Activated CD4-positive, alpha-beta T cell treated with anti-CD3 and anti-CD28 coated beads, Interleukin-2, amount 50 U/mL, for 4 hours (primary cell): ENCODE measurements at regions not wholly inside any gene's neighbourhood (a gene's known extent, or its start where the extent isn't known, plus 50 kb on each side); places are given as distances from the start of the nearest gene placed in this dataset.

Source experiments
- DNase-seq, 2 experiments: peaks; one replicate each; pipeline ENCODE4 v3.0.0-alpha.2; 2020

DNA sequence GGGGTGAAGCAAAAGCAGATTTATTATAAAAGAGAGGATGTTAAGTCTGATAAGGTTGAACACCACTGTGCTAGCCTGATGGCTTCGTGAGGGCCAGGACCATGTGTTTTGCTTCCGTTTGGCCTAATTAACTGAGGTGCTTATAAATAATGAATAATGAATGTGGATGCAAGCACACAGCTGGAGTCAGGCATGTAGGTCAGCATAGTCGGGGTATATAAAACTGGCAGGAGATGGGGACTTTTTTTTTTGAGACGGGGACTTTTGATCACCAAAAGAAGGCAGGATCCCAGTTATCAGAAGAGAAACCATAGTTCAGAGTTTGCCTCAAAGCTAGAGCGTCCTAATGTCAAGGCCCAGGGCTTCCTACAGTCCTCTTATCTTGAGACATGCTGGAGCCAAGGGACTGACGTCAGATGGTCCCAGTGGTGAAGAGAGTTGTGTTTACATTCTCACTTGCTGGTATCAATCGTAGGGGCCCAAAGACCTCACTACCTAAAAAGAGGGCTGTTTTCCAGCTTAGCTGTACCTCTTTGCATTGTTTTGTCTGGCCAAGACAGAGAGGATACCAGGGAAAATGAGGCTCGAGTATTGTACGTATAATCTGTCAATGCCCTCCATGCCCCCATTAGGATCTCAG, 50.4 kb downstream of the RTL9 start:
- DNase-seq: no peak

DNA sequence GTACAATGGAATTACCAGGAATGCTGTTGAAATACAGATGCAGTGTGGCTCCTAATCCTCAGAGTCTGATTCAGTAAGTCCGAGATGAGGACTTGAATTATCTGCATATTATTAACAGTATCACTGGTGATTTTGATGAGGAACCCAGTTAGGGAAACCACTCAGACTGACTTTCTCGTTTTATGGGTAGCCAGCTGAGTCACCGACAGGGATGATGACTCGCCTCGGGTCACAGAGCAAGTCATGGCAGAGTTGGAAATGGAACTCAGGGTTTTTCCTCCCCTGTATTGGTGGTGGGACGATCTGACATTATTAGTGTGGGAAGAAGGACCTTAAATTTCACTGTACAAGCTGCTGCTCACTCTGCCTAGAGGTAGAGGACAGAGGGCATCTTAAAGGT, 51.3 kb downstream of the RTL9 start:
- peak in 1 of 2 experiments; percentile 0 for DNase-seq

DNA sequence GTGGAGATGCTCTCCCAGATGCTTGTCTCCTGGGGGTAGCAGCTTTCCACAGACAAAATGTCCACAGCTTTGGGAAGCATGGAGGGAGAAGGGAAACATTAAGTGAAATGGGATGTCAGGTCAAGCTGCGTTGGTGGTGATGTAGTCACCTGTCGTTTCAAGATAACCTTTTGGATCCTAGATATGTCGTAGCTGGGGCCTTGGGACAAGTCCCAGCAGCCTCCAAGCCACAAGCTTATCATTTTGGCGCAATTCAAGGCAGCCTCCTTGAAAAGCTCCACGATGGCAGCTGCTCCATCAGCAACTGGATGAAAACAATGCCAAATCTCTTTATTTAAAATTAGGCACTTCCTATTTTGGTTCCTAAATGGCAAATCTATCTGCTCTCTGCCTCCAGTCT, 52.0 kb downstream of the RTL9 start:
- DNase-seq: no peak

DNA sequence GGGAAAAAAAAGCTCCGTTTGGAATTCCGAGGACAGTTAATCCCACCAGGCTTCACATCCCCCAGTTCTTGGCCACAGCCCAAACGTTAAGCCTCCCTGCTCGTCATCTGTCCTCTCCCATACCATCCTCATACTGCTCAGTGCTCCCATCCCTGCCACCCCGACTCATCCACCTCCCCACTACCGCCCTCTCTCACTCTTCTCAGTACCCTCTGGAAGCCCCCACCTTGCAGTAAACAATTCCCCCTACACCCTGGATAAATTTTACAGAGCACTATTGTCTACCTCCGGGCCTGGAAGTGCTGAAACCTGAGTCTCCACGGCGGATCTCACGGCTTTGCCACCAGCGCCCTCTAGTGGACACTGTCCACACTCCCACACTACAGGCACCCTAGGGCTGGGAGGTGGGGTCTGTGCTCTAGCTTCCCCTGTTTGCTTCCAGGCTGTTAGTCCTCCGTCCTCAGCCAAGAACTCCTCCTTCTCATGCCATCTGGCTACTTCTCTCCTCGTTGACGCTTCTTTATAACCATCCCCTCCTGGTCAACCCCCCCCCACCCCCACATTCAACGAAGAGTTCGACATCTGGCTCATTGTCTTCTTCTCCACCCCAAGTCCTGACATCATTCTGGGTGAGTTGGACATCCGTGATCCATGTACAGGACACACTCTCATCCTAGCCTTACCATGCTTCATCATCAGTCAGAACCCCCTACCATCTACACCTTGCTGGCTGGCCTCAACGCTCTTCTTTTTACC, 54.5 kb downstream of the RTL9 start:
- DNase-seq: peak; percentile 53 to 54

DNA sequence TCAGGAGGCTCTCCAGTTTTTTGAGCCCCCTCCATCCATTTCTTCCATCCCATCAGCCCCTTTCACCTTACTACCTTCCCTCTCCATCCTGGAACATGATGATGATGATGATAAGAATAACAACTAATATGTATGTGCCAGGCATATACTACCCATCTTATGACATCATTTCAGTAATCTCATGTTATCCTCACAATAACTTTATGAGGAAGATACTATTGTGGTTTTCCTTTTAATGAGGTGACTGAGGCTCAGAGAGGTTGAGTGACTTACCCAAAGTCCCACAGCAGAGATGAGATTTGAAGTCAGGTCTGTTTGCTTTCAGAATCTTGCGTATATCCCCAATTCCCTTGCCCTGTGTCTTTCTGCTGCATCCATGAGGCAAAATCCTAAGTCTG, 55.1 kb downstream of the RTL9 start:
- DNase-seq: no peak

DNA sequence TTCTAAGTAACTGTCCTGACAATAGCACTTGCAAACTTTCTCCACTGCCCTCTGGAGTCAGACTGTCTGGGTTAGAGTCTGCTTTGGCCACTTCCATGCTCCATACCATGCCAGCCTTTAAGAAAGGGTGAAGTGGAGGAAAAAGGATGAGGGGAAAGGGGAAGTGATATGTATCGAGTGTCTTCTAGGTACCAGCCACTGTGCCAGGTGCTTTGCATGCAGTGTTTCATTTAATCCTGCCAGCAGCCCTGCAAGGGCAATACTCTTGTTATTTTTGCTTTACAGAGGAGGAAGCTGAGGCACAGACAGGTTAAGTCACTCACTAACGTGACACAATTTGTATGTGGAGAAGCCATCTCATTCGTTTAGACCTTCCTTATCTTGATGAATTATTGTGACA, 55.6 kb downstream of the RTL9 start:
- no peak for DNase-seq

DNA sequence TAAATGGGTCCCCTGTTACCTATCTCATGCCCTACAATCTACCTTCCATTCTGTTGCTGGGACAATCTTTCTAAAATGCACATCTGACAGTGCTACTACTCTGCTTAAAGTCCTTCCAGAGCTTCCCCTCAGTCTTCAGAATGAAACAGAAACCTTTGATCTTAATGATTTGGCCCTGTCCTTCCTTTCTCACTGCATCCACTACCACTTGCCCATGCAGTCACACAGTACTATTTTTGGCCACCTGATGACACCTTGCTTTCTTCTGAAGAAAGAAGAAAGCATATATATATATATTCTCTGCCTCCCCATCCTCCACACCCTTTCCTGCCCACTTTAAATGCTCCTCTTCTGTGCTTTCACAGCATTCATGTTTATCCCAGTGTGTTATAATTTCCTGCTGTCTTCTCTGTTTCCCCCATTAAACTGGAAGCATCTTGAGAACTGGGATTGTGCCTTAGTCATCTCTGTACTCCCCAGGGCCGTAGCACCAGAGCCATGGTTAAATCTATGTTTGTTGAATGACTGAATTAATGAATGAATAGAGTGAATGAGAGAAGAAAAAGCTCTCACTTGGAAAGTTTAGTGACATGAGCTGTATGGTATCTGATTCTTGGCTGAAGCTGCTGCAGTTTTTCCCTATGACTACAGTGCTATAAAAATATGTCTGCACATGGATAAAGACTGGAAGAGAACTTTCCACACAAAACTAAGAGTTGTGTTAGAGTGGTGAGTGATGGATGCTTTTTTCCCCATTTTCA, 56.2 kb downstream of the RTL9 start:
- DNase-seq: no peak

DNA sequence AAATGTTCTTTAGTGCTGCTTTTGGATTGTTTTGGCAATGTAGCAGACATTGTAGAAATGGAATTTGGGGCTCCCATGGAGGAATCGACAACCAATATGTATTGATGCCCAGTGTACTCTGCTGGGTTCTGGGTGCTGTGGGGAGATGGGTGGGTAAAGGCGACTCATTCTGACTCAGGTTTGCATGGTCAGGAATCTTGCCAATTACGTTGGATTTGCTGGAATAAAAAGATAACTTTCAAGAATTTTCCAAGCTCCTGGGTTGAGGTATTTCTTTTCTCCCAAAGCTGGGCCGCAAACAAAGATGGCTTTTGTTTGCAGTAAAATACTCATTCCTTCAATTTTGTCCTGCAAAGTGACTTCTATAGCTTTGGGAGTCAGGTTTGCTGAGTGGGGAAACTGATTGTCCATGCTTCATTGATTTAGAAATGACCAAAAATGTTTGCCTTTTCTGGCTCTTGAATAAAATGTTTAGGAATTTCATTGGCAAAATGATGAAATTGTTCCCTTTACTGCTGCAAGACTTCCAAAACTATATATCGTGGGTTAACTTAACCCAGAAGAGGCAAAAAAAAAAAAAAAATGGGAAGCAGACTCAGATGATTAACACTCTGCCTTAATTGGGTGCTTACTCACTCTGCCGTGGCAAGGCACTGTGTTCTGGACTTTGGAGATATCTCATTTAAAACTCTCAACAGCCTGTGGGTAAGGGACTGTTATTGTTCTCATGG, 57.0 kb downstream of the RTL9 start:
- no peak for DNase-seq

DNA sequence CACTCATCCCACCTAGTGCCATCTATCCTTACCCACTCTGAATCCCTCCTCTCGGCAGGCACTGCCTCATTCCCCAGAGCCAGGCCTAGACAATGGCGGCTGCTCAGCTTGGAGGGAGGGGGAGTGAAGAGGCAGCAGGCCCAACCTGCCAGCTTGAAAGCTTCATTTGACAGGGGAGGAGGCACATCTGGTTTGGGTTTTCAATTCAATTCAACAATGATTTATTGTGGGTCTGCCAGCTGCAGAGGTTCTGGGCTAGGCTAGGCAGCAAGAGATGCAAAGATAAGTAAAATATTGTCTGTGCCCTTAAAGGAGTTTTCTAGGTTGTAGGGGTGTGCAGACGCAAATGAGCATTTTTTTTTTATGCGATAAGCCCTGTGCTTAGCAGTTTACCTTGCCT, 58.5 kb downstream of the RTL9 start:
- no peak for DNase-seq

DNA sequence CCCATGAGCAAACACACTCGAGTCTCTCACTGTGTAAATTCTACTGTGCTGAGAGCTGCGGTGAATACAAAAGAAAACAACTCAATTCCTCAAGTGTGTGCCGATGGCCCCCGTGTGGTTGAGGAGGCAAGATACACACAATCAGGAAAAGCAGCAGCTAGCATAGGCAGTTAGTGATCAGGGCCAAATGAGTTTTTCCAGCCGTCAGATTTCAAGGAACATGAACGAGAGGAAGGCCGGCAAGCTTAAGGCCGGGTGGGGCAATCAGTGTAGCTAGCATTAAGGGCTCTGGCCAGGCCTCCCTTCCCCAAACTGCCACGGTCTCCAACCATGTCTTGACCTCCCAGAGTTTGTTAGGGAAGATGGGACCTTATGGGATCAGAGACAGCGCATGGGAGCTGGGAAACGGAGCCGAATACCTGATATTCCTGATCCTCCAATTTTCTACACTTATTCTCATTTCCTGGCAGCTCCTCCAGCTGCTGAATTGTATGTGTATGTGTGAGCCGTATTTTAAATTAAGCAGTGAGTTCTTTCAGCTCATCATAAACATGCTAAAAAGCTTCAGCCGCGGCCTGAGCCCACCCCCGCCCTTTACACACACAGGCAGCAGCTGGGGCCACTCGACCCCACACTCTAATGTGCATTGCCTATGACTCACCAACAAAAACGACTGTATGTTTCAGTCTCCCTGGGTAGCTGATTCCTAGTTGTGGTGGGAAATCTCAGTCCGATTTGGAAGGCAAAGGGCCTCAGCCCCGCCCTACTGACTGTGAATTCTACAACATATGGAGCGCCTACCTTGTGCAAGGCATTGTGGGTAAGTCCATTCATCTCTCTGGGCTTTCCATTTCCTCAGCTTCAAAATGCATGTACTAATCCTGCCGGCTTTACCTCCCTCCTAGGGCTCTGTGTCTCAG, 59.9 kb downstream of the RTL9 start:
- DNase-seq: no peak

DNA sequence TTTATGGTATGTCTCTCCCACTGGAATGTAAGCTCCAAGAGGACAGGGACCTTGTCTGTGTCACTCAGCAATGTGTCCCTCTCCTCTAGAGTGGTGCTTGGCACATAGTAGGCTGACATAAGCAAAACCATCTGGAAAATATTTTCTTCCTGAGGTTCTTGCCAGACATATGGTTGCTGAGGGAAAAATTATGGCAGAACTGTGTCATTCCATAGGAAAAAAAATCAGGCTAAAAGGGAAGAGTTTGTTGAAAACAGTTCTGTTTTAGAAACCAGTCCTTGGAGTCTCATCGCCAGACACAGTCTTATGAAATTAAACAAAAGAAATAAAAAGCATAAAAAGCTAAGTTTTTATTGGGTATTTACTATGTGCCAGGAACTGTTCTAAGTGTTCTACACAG, 60.9 kb downstream of the RTL9 start:
- DNase-seq: no peak

DNA sequence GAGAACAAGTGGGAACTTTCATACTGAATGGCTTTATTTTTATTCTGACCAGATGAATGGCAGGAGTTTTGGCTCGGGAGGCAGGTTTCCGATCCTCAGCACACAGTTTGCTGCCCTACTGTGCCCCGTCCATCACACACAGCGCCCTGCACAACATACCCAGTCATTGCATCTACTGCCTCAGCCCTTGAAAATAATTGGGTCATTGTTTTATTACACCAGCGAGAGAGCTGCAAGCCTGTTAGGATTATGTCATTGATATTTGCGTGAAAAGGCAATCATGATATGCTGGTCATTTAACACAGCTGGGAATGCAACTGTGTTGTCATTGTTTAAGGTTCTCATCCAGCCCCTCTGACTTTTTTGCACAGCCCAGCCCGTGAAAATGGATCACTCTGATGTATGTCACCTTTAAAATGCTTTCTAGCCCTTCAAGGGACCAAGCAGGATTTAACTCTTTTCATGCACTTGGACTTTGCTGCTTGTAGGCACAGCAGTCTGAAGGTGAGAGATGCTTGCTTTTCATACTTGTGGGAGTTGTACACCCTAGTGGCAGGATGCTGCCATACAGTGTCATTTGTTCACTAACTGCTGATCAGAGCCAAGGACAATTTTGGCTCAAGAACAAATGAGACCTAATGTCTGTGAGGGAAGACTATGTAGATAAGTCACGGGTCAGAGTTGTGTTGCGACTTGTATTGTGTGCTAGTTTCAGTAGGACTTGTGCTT, 62.3 kb downstream of the RTL9 start:
- DNase-seq: no peak

DNA sequence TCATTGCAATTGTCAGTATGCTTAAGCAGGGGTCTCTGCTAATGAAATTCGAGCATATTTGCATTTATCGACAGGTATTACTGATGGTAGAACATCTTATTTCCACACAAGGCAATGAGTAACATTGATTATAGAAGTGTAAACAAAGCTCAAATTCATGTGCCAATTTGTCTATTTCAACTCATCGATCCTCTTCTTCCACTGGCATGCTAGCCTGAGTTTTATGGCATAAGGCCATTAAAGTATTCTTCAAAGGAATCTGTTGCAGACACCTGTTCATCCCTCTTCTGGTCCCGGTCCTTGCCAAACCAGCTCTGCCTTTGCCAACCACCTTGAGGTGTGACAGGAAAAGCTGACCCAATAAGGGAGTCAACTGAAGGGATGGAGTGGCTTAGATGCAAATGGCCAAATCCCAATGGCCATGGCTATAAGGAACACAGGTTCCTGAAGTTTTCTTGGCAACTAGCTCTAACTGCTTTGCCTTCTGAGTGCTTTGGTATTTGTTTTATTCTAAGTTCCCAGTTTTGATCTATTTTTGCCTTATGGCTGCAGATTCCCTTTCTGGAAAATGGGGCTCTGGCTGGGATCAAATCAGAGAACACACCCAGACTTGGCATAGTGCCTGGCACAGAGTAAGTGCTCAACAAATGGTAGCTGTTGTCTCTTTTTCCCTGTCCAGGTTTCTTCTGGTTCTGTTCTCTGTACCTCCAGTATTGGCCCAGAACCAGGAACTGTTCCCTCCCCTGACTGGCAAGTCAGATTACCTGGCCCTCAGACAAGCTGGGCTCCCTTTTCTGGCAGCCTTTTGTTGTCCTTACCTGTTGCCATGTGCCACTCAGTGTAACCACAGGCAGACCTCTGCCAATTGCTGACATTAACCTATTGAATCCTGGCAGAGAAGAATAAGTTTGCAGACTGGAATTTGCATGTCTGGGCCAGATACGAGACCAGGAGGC, 63.1 kb downstream of the RTL9 start:
- no peak for DNase-seq

DNA sequence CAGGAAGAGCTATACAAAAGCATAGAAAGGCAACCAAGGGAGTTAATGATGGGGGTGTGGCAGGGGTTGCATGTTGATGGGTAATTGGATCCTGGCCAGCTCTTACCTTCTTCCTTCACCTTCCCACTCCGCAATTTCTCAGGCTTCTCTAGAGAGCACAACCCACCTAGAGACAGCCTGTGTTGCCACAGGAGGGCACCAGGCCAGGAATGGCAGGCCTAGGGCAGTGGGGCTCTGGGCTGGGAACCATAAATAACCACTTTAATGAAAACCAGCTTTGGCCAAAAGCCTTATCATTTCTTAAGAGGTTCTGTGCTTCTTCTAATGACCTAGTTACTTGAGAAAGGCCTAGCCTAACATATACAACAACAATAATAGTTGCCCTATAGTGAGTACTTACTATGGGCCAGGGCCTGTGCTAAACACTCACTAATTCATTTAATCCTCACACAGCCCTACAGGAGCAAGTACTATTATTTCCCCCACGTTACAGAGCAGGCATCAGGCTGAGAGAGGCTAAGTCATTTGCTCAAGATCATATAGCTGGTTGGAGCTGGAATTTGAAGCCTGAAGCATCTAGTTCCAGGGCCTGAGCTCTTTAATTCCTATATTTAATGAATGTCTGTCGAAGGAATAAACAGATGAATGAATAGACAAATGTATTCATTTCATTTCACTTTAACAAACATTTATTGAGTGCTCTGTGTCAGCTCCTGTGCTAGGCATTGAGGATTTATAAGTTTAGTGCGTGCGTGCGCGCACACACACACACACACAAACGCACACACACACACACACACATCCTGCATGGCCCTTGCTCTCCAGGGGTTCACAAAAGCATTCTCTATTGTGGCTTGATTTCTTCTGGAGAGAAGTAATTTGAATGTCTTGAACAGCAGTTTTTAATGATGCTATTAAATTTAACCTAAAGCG, 66.8 kb downstream of the RTL9 start:
- no peak for DNase-seq

DNA sequence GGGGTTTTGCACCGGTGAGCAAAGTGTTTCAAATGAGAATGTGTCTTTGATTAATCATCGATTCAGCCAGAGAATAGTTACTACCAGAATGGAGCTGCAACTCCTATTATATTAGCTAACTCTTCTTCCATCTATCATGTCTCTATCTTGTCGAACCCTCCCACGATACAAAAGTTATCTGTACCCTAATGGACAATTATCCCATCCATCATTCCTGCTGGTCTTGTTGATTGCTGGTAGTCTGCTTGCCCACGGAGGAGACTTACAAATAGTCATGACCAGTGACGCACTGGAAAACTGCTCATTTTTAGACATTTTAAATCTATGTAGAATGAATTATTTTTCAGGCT, 67.5 kb downstream of the RTL9 start:
- no peak for DNase-seq

DNA sequence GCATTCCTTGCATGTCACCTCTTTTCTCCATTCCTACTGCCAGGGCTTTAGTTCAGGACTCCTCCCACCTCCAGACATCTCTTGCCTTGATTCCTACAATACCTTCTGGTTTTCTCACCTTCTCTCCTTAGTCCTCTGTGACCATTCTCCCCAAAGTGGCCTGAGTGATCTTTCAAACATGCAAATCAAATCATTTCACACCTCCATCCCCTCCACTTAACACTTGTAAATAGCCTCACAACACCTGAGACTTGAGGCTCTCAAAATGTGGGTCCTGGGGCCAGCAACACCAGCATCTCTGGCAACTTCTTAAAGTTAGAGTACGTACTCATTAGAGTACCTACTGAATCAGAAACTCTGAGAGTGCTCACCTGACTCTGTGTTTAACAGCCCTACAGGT, 68.4 kb downstream of the RTL9 start:
- no peak for DNase-seq

DNA sequence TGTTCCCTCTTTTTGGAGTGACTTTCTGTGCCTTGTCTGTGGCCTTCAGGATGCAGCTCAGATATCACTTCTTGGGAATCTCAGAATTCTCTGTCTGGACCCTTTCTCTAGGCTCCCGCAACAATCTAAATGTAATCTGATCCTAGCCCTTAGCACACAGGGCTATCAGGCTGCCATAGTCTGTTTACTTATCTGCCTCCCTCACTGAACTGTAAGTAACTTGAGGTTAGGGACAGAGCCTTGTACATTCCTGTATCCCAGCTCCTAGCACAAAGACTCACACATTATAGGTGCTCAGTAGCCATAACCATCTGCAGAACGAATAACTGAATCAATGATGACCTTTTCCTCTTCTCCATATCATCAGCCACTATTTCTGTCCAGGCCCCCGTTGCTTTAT, 69.5 kb downstream of the RTL9 start:
- DNase-seq: no peak

DNA sequence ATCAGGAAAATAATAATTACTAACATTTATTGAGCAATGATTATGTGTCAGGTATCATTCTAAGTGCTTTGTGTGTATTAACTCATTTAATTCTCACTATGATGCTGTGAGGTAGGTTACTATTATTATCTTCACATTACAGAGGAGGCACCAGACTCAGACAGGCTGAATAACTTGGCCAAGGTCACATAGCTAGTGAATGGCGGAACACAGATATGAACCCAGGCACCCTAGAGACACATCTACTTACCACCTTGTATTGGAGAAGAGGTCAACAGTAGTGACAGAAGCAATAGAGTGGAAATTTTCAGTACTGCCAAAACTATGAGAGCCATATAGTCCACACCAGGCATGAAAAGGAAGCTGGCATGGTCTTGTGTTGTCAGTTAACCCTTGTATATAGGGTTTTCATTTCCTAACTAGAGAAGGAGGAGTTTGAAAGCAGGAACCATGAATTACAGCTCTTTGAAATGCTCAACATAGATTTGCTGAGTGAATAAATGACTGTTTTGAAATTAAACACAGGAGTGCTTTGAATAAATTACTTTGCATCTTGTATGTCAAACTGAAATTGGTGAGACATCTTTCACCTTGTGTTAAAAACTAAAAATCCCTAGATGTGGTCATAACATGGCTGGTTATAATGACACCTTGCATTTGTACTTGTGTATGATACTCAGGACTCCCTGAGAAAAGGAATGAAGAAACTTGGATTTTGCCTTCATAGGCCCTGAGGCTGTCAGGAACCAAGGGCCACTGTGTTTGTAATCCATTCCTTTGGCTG, 71.8 kb downstream of the RTL9 start:
- DNase-seq: no peak
